Fibroblast of villous mesenchyme (primary cell): ENCODE measurements at regions not wholly inside any gene's neighbourhood (a gene's known extent, or its start where the extent isn't known, plus 50 kb on each side); places are given as distances from the start of the nearest gene placed in this dataset.

Experiments
- DNase-seq: peaks from one replicate; pipeline ENCODE4 v3.0.0-alpha.2; 2010; ENCODE audit warnings: low read depth
- H3K4me3 ChIP-seq: 2 replicates; pipeline ENCODE4 v1.5.1; 2011; ENCODE audit warnings: low read depth, mild to moderate bottlenecking, low read length
- TF ChIP-seq, protein P1 (sequence below): IDR thresholded peaks from 2 replicates; pipeline ENCODE4 v1.5.1; 2012; ENCODE audit warnings: low read depth, mild to moderate bottlenecking, low read length; ENCODE audit not compliant: insufficient read depth

DNA sequence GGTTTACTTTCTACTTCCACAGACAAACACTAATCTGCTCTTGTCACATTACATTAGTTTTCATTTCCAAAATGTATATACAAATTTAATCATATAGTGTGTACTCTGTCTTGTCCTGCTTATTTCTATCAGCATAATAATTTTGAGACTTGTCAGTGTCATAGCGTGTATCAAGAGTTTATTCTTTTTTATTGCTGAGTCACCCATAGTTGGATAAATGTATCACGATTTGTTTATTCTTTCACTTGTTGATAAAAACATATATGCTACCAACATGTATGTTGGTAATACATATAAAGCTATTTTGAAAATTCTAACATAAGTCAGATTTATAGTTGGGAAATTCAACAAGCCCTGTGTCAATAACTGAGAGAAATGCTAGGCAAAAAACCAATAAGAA is 261.2 kb downstream of the TRAM1L1 start:
- TF ChIP-seq, protein P1, sequence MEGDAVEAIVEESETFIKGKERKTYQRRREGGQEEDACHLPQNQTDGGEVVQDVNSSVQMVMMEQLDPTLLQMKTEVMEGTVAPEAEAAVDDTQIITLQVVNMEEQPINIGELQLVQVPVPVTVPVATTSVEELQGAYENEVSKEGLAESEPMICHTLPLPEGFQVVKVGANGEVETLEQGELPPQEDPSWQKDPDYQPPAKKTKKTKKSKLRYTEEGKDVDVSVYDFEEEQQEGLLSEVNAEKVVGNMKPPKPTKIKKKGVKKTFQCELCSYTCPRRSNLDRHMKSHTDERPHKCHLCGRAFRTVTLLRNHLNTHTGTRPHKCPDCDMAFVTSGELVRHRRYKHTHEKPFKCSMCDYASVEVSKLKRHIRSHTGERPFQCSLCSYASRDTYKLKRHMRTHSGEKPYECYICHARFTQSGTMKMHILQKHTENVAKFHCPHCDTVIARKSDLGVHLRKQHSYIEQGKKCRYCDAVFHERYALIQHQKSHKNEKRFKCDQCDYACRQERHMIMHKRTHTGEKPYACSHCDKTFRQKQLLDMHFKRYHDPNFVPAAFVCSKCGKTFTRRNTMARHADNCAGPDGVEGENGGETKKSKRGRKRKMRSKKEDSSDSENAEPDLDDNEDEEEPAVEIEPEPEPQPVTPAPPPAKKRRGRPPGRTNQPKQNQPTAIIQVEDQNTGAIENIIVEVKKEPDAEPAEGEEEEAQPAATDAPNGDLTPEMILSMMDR, result no peak
- no peak overlapping the region for H3K4me3 ChIP-seq
- DNase-seq, result no peak

DNA sequence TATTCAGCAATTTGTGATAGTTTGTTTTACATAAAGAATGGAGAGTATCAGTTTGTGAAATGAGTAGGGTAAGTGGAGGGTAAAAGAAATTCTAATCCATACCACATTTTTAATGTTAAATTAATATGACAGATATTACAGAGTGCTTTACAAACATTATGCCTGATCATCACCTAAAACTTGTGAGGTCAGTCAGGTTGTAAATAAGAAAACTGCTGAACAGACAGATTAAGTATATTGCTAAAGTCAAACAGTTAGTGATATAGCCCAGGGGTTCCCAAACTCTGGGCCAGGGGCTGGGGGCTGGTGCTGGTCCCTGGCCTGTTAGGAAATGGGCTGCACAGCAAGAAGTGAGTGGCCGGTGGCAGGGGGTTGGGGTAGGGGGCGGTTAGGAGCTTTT is 273.6 kb downstream of the TRAM1L1 start:
- TF ChIP-seq, protein P1, result no peak
- DNase-seq, result no peak
- H3K4me3 ChIP-seq, result no peak overlapping the region

DNA sequence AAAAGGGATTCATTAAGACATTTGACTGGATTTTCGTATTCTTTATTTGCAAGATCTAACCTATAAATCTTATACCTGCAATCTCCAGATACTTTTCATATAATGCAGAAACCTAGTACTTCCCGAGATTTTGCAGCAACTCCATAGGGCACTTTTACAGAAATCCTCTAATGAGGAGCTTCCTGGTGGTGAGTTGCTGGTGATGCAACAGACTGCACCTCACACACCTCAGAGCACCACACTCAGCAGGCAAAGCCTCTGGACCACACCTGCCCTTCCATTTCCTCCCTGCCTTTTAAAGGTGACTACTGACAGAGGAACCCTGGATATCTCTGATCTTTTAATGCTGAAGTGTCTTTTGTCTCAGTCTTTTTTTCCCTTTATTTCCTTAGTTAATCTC is 289.4 kb downstream of the TRAM1L1 start:
- DNase-seq, result no peak
- TF ChIP-seq, protein P1, result no peak
- H3K4me3 ChIP-seq, result no peak overlapping the region

DNA sequence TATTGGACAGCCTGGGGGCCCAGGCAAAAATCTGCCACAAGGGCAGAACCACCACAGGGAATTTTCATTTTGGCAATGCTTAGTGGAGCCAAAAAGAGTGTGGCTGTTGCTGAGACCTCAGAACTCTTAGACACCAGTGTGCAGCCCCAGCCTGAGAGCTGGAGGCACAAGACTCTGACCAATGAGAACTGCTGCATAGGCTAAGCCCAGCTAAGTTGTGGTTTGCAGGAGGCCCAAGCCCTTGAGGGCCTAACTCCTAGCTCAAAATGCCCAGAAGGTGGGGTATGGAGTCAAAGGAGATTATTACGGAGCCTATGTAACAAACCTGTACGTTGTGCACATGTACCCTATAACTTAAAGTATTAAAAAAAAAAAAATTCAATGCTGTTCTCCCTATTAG is 296.7 kb downstream of the TRAM1L1 start:
- DNase-seq, result no peak
- TF ChIP-seq, protein P1, result no peak
- H3K4me3 ChIP-seq, result no peak overlapping the region

DNA sequence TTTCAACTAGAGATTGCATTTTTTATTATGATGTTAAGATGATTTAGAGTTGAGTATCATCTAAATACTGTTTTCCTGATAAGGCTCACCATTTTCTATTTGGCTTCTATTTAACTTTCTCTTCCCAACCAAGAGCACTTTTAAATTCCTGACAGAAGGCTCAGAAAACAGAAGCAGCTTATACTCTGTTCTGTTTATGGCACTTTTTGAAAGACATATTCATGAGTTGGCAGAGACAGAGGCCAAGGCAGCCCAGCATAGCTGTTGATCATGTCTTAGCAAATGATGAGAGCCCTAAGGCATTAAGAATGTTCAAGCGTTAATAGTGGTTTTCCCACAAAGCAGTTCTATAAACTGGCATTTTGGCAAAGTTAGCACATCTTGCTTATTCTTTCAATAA is 330.3 kb downstream of the TRAM1L1 start:
- H3K4me3 ChIP-seq, result no peak overlapping the region
- TF ChIP-seq, protein P1, result no peak

DNA sequence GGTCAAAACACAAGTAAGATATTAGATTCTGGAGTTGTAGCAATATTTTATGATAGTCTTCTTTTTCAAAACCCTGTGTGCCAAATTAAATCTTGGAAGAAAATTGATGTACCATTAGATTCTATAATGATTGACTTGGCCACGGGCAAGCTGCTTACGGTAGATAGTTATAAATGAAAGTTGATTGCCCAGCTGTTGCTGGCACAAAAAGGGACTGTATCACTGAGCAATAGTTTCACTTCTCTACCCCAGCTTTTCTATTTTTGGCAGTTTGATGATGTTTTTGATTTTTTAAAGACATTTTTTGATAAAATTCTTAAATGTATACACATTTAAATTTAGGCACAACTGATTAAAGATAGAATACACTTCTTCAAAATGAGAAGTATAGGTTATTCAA is 333.3 kb downstream of the TRAM1L1 start:
- no peak overlapping the region for H3K4me3 ChIP-seq
- DNase-seq, result no peak
- TF ChIP-seq, protein P1, result no peak

More for the DNA sequence above, 330.3 kb downstream of the TRAM1L1 start:
- DNase-seq, result no peak

DNA sequence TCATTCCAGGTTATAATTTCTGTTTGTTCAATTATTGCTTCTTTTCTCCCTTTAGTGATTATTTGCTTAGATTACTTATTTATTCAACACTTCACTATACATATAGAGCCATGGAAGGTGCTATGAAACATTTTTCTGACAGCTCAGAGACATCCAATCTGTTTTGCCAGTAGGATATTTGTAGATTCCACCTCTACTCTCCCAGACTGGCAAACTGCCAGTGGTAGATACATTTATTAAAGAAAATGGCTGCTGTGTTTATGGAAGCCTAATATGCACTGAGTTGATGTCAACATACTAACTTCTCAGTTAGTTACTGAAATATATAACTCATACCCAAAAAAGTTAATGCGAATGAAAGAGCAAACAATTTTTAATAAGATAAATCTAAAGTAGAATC is 348.6 kb downstream of the TRAM1L1 start:
- no peak overlapping the region for H3K4me3 ChIP-seq
- TF ChIP-seq, protein P1, result no peak
- no peak for DNase-seq
